SU-DHL-6 (cell line): ENCODE measurements at regions not wholly inside any gene's neighbourhood (a gene's known extent, or its start where the extent isn't known, plus 50 kb on each side); places are given as distances from the start of the nearest gene placed in this dataset.

ENCODE experiments used
- EZH2phosphoT487 ChIP-seq: fragments of 200-600 bp; sonication (generic), shearing (Covaris generic); conservative IDR thresholded peaks from 2 replicates; pipeline ENCODE4 v1.6.1; 2018; ENCODE audit warnings: mild to moderate bottlenecking, antibody characterized with exemption, low read length, moderate library complexity, mixed read lengths
- TF ChIP-seq, protein P1 (sequence below): fragments of 200-600 bp; sonication (generic); IDR thresholded peaks from one replicate; pipeline ENCODE4 v1.5.1; 2017; ENCODE audit warnings: antibody characterized with exemption, mild to moderate bottlenecking, low read length, moderate library complexity; ENCODE audit not compliant: insufficient read depth, poor library complexity, severe bottlenecking

GRCh38 chr18:34352385-34353163 lies 127.9 kb upstream of the NOL4 start:
- TF ChIP-seq, protein P1, sequence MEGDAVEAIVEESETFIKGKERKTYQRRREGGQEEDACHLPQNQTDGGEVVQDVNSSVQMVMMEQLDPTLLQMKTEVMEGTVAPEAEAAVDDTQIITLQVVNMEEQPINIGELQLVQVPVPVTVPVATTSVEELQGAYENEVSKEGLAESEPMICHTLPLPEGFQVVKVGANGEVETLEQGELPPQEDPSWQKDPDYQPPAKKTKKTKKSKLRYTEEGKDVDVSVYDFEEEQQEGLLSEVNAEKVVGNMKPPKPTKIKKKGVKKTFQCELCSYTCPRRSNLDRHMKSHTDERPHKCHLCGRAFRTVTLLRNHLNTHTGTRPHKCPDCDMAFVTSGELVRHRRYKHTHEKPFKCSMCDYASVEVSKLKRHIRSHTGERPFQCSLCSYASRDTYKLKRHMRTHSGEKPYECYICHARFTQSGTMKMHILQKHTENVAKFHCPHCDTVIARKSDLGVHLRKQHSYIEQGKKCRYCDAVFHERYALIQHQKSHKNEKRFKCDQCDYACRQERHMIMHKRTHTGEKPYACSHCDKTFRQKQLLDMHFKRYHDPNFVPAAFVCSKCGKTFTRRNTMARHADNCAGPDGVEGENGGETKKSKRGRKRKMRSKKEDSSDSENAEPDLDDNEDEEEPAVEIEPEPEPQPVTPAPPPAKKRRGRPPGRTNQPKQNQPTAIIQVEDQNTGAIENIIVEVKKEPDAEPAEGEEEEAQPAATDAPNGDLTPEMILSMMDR, result no peak
- no peak for TF ChIP-seq EZH2phosphoT487
